GM21529 (cell line): ENCODE measurements at regions not wholly inside any gene's neighbourhood (a gene's known extent, or its start where the extent isn't known, plus 50 kb on each side); places are given as distances from the start of the nearest gene placed in this dataset.
A peak's percentile ranks its signal among the peaks of the same experiment; 100 is the strongest.

Experiments used
- ATAC-seq: cut with Tn5 transposase; IDR thresholded peaks from one replicate; pipeline ENCODE4 v1.9.1; 2021; ENCODE audit not compliant: unreplicated experiment

DNA sequence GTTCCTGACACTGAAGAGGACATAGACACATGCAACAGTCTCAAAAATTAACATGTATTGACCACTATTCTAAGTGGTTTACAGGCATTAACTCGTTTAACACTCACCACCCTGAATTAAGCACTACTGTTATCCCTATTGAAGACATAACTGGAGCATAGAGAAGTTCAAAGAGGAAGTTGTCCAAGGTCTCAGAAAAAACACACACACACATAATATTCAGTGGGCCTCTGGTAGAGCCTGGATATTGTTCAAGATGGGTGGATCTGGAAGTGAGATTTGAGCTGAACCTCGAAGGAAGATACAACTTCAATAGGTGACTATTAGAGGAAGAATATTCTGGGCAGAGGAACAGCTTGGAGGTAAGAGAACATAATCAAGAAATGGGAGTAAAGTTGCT lies 334.9 kb downstream of the HNRNPD start:
- ATAC-seq: no peak

- ATAC-seq: no peak
These were observed 337.6 kb downstream of the HNRNPD start for GRCh38 chr4:82036181-82036580.

DNA sequence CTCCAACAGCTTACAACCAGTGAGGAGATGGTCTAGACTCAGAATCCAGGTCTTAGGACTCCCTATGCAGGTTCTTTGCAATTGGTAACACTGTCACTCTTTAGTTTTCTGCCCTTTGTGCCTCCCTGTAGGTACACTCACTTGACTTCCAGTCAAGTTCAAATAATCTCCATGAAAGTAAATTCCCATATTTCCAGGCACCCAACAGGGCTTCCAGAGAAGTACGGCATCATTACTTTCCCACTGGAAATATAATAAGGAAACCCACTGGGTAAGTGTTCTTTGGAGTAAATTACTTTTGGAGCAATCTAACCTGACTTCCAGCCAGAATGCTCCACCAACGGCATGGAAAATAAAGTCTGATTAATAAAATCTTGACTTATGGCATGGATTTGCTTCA lies 338.9 kb downstream of the HNRNPD start:
- ATAC-seq: no peak

GRCh38 chr4:82033862-82034261 lies 339.9 kb downstream of the HNRNPD start:
- ATAC-seq: no peak

- ATAC-seq: no peak
These were observed 342.3 kb downstream of the HNRNPD start for GRCh38 chr4:82031376-82031927.

GRCh38 chr4:82017680-82018079 lies 356.1 kb downstream of the HNRNPD start:
- ATAC-seq: no peak

DNA sequence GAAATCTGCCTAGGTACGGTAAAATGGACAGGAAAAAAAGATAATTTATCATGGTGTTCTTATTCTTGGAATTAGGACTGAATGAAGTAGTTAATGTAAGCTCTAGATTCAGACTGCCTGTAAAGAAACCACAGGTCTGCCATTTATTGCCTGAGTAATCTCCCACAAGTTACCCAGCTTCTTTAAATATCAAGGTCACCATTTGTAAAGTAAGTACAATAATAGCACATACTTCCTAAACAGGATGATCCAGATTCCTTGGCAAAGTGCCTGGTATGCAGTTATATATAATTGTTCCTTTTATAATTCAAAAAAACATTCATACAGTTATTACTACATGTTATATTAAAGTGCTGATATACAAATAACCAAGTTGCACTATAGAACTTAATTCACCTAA lies 368.6 kb downstream of the HNRNPD start:
- no peak for ATAC-seq

- ATAC-seq: no peak
These were observed 376.5 kb downstream of the HNRNPD start for GRCh38 chr4:81997313-81997712.

- ATAC-seq: no peak
These were observed 382.9 kb downstream of the HNRNPD start for GRCh38 chr4:81990898-81991297.

DNA sequence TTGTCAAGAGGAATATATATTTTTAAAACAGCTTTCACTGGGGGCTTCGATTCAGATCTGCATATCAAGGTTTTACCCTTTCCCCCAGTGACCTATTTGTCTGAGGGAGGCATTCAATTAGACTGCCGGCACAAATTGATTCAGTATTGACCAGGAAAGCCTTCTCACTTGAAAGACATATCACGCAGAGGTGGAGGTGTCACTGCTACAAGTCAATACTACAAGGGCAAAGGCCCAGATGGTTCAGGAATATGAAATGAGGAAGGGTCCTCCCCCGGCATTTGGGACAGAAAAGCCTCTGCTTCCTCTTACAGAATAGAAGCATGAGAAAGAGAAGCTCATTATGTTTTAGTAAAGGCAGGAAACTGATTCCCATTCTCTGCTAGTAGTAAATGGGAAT lies 383.6 kb downstream of the HNRNPD start:
- ATAC-seq: no peak

DNA sequence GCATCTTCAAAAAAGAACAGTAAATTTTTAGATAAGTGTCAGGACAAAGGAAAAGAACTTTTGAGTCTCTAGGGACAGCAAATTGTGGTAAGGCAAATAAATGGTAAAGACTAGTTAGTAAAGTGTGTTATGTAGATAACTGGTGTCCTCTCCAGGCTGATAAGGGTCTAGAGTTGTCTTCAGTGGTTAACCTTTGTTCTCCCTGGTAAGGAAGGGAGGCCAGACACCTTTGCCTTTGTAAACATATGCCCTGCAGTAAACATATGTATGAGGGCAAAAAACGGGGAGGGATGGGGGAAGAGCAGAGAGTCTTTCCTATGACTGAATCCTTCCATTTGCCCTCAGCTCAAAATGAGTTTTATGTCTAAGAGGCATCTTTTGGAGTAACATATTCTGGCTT lies 384.6 kb downstream of the HNRNPD start:
- no peak for ATAC-seq

GRCh38 chr4:81988178-81988577 lies 385.6 kb downstream of the HNRNPD start:
- ATAC-seq: no peak

DNA sequence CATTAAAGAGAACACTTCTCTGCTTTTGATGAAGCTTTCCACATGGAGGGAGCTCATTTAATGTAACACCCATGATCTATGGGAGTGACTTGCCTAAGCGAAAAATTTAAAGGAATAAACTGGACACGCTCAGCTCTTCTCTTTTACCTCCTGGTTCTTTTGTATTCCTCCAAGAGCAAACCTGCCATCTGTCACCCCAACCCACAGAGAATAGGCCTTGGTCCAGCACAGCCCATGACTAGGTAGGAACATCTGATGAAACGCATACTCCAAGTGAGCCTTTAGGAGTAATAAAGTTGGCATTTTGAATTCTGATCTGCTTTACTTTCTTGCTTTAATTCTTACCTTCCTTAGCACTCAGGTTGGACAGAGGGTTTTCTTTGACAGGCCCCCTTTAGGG lies 389.0 kb downstream of the HNRNPD start:
- ATAC-seq: no peak

GRCh38 chr4:81982846-81983540 lies 390.8 kb downstream of the HNRNPD start:
- ATAC-seq: no peak

GRCh38 chr4:81981218-81981617 lies 392.6 kb downstream of the HNRNPD start:
- no peak for ATAC-seq

GRCh38 chr4:81974523-81974922 lies 399.3 kb downstream of the HNRNPD start:
- no peak for ATAC-seq

- ATAC-seq: no peak
These were observed 402.0 kb downstream of the HNRNPD start for GRCh38 chr4:81971637-81972381.

DNA sequence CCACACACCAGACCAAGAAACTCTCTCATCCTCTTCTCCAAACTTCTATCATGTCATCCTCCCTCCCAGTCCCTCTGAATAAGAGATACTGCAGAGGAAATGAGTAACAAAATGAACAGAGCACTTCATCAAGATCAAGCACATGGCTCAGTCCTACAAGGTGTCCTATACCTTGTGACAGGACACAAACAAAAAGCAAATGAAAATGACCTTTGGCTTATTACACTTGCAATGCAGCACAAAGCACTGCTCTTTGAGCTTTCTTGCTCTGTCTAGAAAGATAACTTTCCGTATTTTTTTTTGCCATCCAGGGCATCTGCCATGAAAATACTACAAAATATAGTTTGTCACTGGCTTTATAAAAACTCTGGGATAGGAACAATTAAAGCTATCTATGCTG lies 402.7 kb downstream of the HNRNPD start:
- ATAC-seq: no peak

- ATAC-seq: no peak
These were observed 403.3 kb downstream of the HNRNPD start for GRCh38 chr4:81970454-81970853.

DNA sequence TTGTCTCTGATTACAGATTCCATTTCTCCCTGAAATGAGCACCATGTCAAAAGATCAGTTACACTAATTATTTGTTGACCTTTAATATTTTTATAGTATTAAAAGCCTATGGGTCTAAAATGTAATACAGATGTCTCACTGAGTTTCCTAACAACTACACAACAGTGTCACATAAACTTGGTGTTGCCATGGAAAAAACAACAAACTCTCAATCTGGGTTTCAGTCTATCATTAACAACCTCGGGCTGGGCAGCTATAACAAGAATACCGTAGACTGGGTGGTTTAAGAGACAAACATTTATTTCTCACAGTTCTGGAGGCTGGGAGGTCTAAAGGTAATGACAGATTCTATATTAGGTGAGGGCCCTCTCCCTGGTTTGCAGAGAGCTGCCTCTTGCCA lies 407.1 kb downstream of the HNRNPD start:
- ATAC-seq: no peak

DNA sequence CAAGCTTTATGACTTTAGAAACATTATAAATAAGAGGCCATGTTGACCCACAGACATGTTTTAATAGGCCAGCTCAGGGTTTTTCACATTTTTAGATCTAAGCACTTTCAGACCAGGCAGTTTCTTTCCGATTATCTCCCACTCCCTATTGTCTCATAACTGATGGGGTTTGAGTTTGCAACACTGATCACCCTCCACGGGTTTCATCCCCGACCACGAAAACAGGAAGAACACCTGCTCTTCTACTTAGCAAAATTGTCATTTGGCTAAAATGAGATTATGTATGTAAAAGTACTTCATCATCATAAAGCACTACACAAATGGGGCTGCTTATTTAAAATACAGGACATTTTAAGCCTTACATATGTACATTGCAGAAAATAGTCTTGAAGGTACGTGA lies 407.9 kb downstream of the HNRNPD start:
- ATAC-seq: peak; percentile 56

DNA sequence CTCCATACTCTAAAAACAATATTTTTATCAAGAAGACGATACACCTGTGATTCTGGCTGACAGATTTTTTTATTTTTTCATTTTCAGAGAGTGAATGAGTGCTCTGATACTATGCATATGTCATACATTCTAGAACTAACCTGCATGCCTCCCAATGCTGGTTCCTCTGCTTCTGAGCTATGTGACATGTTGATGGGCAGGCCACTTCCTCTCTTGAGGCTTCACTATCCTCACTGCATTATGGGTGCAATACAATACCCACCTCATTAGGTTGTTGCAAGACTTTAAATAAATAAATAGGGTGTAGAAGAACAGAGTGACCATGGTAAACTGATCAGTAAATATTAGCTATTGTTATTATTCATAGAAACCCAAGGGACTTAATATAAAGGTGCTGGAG lies 408.3 kb downstream of the HNRNPD start:
- no peak for ATAC-seq

- no peak for ATAC-seq
These were observed 410.1 kb downstream of the HNRNPD start for GRCh38 chr4:81963763-81964020.
